NCI-H2081 treated with DMSO at 0.1 percent for 48 hours (cell line): ENCODE measurements at regions not wholly inside any gene's neighbourhood (a gene's known extent, or its start where the extent isn't known, plus 50 kb on each side); places are given as distances from the start of the nearest gene placed in this dataset.
"Not testable (repeated sequence)": the region's sequence is repeated elsewhere in the genome, so short reads cannot be mapped to it uniquely, and the experiment has no call there.

Source experiments
- DNase-seq: peaks from one replicate; lab custom pipeline; 2025; lab: John Stamatoyannopoulos, UW

DNA sequence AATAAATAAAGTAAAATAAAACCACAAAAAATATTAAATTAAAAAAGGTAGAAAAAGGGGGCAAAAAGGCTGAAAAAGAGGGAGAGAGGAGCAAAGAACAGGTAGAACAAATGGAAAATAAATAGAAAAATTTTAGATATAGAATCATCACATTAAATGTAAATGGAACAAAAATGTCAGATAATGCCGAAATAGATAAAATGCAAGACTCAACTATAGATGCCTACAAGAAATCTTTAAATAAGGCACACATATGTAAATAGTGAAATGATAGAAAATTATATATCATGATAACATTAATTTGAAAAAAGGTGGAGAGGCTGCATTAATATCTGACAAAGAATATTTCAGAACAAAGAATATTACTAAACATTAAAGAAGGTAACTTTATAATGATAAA is 477.1 kb upstream of the SPRY2 start:
- no peak for DNase-seq

DNA sequence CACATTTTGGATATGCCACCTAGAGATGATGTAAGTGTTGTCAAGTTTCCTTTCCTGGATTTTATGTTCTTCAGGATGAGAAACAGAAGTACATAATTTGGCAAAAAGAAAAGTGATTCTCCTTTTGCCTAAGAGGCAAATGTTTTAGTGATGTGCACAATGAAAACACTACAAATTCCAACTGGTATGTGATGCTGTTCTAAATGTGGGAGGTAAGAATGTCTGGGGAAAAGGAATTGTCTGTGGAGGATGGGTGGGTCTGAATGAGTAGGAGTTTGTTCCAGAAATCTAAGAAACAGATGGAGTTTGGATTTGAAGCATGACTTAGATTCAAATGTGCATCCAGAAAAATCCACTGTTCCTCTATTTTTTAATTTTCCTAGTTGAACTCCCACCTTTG is 473.6 kb upstream of the SPRY2 start:
- DNase-seq = no peak

DNA sequence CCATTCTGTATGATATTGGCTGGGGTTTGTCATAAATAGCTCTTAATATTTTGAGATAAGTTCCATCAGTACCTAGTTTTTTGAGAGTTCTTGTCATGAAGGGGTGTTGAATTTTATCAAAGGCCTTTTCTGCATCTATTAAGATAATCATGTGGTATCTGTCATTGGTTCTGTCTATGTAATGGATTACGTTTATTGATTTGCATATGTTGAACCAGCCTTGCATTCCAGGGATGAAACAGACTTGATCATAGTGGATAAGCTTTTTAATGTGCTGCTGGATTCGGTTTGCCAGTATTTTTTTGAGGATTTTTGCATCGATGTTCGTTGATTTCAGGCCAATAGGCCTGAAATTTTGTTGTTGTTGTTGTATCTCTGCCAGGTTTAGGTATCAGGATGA is 469.4 kb upstream of the SPRY2 start:
- not testable (repeated sequence) for DNase-seq

DNA sequence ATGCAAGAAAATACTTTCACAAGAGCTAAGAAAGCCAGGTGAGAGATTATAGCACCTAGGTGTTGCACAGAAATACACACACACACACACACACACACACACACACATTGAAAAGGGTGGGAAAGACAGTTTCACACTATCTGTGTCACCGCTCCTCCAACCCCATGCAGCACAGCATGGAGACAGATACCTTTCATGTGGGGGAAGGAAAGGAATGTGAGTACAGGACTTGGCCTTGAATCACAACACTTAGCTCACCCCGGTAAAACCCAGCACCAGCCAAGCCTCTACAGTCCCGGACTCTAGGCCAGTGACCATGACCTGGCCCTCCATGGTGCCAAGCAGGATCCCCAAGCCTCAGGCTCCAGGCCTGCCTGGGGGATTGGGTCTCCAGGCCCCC is 462.0 kb upstream of the SPRY2 start:
- no peak for DNase-seq

DNA sequence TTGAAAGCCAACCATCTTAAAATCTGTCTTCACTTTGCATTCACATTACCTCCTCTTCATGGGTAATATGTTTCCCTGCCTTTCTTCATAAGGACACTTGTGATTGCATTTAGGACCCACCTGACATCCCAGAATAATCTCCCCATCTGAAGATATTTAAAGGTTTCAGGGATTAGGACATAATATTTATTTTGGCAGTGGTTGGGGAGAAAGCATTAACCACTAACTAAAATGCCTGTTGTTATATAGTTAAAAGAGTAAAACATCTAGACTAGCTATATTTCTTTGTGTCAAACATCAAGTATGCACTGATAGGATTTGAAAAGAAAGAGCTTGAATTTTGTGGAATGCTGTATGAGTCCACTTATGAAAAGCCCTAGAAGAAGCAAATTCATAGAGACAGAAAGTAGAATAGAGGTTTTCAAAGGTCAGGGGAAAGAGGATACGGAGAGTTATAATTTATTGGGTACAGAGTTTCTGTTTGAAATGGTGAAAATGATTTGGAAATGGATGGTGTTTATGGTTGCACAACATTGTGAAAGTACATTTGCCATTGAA is 457.7 kb upstream of the SPRY2 start:
- DNase-seq = no peak

DNA sequence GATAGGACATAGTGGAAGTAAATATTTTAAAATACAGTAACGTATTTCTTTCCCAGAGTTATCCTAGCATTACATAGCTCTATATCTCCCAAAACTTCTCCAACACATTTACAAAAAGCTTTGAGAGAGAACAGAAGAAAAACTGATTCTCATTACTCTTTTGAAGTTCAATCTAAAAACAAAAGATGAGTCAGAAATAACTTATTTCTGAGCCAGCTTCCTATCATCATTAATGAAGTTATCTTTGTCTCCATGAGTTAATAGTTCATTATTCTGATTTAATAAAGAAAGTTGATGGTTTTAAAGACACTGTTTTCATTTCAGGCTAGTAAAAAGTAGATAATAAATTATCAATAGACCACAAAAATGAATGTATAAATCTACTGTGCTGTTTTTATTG is 446.7 kb upstream of the SPRY2 start:
- DNase-seq = no peak

DNA sequence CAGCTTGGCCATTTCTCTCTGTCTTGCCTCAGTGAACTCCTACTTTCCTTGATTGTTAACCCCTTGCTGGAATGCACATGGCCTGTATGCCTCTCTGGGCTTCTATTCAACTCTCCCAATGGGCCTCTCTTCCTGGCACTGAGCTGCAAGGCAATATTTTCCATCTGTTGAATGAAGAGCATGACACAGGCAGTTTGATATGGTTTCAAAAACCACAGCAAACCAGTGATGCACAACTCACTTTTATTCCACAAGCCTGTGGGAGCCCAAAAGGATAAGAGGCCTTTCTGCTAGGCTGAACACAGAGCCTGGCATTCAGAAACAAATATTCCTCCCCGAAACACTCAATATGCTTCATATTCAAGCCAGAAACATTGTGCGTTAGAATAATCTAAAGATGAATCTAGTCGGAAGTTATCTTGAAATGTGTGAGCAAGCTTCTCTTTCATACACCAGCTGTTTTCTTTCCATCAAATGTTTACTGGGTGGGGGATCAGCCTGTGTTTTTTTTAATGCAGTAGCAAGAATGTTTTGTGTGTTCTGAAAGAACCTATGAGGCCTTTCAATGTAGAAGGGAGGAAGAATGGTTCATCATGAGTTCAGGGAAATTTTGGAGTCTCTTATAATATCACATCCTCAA is 443.1 kb upstream of the SPRY2 start:
- DNase-seq = no peak

DNA sequence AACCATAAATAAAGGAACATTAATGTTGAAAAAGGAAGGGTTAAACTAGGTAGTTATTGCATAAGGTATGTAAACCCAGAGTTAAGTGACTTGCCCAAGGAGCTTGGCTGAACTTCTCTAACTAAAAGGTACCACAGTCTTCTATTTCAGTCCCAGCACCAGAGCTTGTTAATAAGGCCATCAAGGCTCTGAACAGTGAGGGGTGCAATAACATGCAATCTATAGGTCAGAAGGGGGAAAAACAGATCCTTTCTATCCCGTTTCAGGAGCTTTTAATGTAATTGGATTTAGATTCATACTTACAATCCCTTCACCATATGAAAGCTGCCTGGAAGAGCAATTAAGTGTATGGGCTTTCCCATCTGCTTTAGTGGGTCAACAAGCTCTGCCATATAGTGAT is 441.5 kb upstream of the SPRY2 start:
- DNase-seq = no peak

DNA sequence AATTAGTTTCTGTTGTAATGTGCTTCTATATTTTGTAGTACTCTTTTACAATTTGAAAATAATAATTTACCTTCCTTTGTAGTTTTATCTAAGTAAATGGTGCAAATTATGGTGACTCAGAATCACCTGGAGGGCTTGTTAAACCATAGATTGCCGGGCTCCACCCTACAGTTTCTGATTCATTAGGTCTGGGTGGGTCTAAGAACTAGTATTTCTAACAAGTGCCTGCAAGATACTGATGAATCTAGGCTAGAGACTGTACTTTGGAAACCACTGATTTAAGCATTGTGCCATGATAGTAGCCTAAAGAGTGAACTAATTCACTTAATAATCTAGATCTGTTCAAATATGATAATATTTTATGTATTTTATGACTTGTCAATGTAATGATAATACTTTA is 437.4 kb upstream of the SPRY2 start:
- no peak for DNase-seq

DNA sequence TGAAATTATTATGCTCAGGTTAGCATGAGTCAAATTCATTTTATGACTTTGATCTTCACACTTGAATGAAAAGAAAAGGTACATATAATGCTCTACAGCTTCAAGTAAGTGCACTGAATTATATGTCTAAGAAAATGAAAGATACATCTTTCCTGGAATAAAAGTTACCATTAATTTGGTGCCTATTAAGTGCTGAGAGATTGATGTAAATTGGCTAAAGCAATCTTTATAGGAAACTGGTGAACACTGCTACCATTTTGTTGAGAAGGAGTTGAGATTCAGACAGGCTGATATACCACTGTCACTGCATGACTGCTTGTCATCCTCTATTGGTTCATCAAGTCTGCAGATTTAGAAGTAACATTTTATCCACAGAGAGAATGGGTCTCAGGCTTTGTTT is 416.8 kb upstream of the SPRY2 start:
- DNase-seq = no peak

DNA sequence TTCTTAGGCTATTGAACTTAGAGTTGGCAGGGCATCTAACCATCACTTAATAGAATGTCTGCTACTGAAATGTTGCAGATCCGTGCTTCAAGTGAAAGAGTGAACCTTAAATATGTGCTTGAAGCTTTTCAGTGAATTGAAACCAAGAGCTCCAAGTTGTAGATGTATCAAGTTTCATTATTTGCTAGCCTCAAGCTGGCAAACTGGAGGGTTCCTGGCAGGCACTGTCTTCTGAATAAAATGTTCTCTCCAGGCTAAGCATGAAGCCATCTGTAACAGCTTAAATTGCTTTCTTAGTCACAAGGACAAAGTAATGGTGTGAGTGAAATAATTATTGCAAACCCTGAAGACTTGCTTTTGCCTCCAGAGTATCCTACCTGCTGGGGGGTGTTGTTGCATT is 415.0 kb upstream of the SPRY2 start:
- DNase-seq = no peak

DNA sequence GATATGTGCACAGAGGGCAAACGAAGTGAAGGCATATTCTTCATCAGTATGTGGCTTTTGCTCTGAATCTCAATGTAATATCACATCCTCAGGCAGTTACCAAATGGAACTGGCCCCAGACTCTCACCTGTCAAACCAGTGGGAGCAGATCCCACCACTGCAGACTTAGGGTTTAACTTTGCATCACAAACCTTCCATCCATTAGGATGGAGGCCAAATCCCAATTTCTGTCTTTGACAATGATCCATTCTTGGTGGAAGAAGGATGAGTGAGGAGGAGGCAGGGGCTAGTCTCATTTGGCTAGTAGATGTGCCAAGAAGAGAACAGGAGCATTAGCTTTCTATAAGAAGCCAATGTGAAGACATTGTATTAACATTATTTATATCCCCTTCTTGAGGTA is 413.5 kb upstream of the SPRY2 start:
- DNase-seq = no peak

DNA sequence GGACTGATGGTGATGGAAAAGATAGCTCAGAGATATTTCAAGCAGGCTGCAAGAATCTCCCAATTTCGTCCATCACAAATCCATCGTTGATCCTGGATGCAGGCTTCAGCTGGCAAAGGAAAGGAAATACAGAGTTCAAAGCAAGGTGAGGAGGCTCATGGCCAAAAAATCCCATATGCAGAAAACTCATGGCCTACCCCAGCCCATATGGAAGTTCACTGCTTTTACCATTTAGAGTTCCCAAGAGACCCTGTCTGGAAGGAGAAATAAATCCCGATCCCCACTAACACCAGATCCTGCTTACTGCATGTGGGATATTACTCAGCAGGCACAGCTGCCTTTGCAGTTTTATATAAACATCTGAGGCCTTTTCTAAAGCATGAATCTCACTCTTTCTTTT is 412.9 kb upstream of the SPRY2 start:
- no peak for DNase-seq

DNA sequence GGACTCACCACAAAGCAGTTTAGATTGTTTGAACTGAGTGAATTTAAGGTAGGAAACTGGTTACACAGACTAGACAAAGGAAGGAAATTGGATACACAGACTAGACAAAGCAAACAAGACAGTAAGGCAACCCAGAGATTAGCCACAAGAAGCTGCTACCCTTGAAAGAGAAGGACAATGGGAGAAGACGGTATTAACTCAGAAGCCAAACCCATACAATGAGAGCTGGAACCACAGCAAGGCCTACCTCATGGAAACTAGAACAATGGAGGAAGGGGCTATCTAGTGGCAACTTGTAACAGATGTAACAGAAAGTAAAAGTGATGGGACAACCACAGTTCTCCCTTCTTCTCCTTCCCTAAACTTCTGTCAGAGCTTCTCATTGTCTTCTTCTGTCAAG is 410.9 kb upstream of the SPRY2 start:
- no peak for DNase-seq

DNA sequence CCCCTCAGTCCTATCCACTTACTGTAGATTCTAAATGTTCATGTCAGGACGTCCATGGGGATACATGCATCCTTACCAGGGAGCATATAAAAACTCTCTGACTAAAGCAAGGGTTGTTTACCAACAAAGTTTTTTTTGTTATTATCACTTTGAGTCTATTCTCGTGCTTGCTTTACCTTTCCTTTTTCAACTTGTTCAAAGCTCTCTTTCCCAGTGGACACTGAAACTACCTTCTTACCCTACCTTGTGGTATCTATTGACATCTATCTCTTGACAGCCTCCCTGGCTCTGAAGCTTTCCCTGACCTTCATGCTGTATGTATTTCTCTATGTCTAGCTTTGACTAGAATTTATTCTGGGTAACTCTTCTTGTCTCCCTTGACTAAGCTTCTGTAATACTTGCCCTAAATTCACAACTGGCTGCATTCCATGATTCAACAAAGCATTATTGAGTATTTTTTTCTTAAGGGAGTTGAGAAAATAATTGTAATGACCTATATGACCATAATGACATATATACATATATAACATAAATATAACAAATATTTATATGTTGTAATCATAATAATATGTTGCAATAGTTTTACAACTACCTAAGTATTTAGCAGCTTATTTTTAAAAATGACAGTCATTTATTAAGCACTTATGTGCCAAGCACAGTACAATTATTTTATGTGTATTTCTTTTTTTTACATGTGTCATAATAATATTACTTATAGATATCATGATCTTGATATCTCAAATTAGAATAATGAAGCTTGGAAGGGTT is 403.4 kb upstream of the SPRY2 start:
- no peak for DNase-seq

DNA sequence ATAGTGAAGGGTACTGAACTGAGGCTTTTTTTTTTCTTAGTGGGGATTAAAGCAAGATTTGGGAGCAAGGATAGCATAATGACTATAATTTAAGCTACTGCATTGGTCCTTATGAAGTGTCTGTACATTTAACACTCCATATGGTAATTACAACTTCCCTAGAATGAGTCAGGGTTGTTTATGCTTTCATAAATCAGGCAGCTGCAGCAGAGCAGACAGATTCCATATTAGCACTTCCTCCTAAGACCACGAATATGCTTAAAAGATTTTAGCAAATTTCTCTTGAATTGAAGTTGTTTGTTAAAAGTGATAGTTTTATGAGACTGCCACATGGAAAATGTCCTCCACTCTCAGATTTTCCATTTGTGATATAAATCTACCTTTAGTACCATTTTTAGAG is 401.1 kb upstream of the SPRY2 start:
- DNase-seq = no peak

DNA sequence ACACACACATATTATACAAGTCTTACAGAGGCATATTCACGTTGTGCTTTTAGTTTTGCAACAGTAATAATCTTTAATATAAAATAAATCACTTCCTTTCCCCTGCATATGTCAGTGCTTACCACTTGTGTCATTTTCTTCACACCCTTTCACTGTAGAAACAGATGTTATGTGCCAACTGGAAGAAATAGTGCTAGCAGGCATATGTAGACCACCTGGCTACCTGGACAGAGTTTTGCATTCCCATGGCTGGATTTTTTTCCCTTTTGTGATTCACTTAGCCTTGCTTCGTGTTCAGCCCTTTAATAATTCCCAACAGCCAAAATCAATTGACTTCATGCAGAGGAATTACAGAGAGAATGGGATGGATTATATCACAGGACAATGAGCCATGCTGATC is 399.1 kb upstream of the SPRY2 start:
- no peak for DNase-seq

DNA sequence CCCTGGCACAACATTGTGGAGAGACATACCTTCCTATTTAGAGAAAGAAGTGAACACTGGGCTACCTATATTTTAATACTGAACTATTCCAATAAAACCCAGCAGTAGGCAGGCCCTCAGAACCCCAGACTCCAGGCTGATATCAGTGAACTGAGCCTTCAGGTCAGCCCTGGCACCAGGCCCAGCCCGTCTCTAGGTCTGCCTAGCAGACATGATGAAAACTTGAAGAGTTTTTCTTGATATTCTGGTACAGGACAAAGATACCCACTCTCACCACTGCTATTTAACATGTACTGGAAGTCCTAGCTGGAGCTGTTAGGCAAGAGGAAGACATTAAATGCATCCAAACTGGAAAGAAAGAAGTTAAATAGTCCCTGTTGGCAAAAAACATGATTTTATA is 396.6 kb upstream of the SPRY2 start:
- DNase-seq = no peak

DNA sequence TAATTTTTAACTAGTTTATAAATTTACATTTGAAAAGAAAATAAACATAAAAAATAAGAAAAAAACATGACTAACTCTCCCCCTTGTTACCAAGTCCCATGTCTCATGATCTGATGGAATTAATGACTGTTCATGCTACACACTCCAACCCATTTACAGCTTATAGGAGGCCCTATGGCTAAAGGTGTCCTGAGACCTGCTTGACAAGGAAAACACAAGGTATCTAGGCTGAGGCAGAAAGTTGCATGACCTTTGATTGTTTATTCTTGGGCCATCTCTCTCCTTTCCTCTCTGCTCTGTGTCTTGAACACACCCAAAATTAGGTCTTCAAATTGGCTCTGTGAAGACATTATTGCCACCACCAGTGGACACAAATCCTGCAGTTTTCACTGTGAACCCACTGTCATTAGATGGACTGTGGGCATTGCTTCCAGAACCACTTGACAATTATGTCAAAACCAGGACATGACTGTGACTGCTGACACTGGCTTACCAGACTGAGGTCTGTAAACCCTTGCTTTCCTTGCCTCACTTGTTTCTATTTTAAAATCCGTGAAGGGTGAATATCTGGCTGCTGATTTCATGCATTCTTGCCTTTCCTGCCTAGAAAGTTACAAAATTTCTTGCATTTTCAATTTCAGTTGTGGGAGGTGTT is 386.5 kb upstream of the SPRY2 start:
- DNase-seq = no peak

DNA sequence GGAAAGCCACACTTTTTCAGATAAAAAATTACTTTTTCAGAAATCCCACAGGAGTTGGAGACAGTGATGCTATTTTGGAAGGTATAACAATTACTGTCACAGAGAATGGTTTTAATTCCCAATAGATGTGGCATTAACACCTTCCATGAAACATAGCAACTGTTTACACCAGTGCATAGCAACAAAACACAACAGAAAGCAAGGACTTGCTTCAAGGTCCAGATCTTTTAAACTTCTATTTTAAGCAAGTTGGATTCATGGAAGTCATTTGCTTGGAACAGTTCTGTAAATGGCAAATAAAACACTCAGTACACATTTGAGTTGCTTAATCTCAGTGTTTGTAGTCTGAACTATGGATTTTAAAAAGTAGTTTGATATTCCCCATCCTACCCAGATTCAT is 385.9 kb upstream of the SPRY2 start:
- no peak for DNase-seq

DNA sequence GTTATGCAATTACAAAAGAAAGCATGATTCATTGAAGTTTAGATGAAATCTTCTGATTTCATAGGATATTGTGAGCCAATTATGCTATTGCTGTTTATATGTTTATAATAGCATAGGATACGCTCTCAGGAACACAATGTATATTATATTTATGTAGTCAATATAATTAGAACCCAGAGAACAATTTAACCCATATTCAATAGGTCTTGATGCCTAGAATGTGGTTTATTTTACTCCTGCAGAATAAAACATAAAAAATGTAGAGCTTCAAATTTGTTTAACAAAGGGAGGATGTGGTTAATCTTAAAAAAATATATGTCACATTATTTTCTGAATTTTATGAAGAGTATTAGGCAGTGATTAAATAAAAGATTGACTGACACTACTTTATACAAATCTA is 380.8 kb upstream of the SPRY2 start:
- no peak for DNase-seq

DNA sequence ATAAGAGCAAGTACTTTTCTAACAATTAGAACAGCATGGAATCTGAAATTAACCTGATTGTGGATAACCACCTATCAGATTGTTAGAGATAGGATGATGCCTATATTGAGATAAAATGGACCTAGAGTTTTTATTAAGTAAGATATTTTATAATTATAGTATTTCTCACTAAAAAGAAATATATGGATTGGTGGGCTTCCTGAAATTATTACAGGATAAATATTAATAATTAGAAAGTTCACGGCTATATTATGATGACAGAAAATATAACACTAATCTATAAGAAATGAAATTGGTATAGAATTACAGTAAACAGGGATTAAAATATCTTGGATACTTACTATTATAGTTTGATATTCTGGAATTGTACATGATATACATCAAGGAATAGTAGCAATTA is 378.0 kb upstream of the SPRY2 start:
- DNase-seq = no peak

DNA sequence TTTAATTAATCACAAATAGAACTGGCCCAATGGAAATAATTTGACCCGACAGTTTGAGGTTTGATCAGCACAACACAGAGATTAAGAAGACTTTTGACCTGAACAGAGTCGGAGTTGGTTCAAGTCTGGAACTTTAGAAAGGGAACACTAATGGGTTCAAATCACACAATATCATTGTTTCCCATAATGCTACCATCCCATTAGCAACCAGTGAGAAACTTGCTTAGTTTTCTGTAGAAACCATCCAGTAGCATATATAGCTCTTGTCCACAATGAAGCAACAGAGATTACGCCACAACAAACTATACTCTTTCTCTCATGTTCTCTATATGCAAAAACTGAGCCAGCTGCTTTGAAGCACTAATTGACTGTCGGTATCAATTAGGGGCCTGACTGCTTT is 376.9 kb upstream of the SPRY2 start:
- no peak for DNase-seq
